ENCODE measurements at regions not wholly inside any gene's neighbourhood (a gene's known extent, or its start where the extent isn't known, plus 50 kb on each side); places are given as distances from the start of the nearest gene placed in this dataset.

DNA sequence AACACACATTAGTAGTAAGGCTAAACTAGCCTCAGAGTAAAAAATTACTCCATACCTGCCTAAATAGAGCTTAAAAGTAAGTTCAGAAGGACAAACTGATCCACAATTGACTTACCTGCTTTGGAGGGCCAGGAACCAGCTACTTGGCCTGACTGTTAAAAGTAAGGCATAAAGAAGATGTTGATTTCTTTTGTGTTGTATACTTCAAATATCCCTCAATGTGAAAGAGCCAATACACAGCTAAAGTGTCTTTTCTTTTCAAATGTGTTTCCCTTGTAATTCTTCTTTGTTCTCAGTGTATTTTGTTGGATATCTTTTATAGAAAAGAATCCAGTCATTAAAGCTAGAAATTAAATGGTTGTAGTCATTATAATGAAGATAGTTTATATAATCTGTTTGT is 171.1 kb downstream of the TANC2 start:
- TF ChIP-seq, protein P1, sequence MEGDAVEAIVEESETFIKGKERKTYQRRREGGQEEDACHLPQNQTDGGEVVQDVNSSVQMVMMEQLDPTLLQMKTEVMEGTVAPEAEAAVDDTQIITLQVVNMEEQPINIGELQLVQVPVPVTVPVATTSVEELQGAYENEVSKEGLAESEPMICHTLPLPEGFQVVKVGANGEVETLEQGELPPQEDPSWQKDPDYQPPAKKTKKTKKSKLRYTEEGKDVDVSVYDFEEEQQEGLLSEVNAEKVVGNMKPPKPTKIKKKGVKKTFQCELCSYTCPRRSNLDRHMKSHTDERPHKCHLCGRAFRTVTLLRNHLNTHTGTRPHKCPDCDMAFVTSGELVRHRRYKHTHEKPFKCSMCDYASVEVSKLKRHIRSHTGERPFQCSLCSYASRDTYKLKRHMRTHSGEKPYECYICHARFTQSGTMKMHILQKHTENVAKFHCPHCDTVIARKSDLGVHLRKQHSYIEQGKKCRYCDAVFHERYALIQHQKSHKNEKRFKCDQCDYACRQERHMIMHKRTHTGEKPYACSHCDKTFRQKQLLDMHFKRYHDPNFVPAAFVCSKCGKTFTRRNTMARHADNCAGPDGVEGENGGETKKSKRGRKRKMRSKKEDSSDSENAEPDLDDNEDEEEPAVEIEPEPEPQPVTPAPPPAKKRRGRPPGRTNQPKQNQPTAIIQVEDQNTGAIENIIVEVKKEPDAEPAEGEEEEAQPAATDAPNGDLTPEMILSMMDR (conservative IDR thresholded peaks at IDR 0.05; ENCODE audit: low read depth, low read length): no peak
- no peak for TF ChIP-seq EZH2 (IDR thresholded peaks at IDR 0.05; ENCODE audit: low read length, unreplicated experiment)
- no peak for TF ChIP-seq EZH2phosphoT487 (IDR thresholded peaks at IDR 0.05; ENCODE audit: borderline replicate concordance, low read length)

Data from PC-3 (cell line).